CD14-positive monocyte (primary cell): ENCODE measurements at regions not wholly inside any gene's neighbourhood (a gene's known extent, or its start where the extent isn't known, plus 50 kb on each side); places are given as distances from the start of the nearest gene placed in this dataset.

ENCODE experiments used
- DNase-seq, 3 donors: peaks; one replicate each; pipeline ENCODE4 v3.0.0-alpha.2; 2011 to 2022
- H2AFZ ChIP-seq: 2 replicates; pipeline ENCODE4 v1.6.0; 2012; ENCODE audit warnings: mild to moderate bottlenecking, low read depth, low read length, inconsistent platforms; ENCODE audit not compliant: insufficient read depth, poor library complexity, severe bottlenecking
- H3K27ac ChIP-seq, 2 donors: 1 replicate in 1 of 2; 2 replicates in 1 of 2; pipeline ENCODE4 v1.5.1; 2012 to 2013; ENCODE audit warnings: low read length in 2 of 2, control low read depth in 1 of 2, inconsistent platforms in 1 of 2, low read depth in 1 of 2, mild to moderate bottlenecking in 1 of 2
- H3K27me3 ChIP-seq, 2 donors: one replicate each; pipeline versions ENCODE4 v1.6.0 to v1.6.1; 2011 to 2013; ENCODE audit warnings: low read length in 2 of 2; ENCODE audit not compliant: control insufficient read depth in 2 of 2, insufficient read depth in 2 of 2
- H3K36me3 ChIP-seq, 2 donors: replicated peaks in 1 of 2; 1 replicate in 1 of 2; 2 replicates in 1 of 2; pipeline versions ENCODE4 v1.5.1 to v1.6.1; 2012 to 2013; ENCODE audit warnings: low read length in 2 of 2, control low read depth in 1 of 2, inconsistent platforms in 1 of 2, mild to moderate bottlenecking in 1 of 2; ENCODE audit not compliant: insufficient read depth in 2 of 2, control insufficient read depth in 1 of 2
- H3K4me1 ChIP-seq, 2 donors: 1 replicate in 1 of 2; 2 replicates in 1 of 2; pipeline versions ENCODE4 v1.5.1 to v1.6.1; 2012 to 2013; ENCODE audit warnings: low read length in 2 of 2, control low read depth in 1 of 2, inconsistent platforms in 1 of 2, mild to moderate bottlenecking in 1 of 2, moderate library complexity in 1 of 2; ENCODE audit not compliant: insufficient read depth in 2 of 2, control insufficient read depth in 1 of 2
- H3K4me2 ChIP-seq: replicated peaks from 2 replicates; pipeline ENCODE3; 2012; ENCODE audit warnings: low read length, moderate library complexity, mild to moderate bottlenecking; ENCODE audit not compliant: poor library complexity, severe bottlenecking; ENCODE audit errors: extremely low read depth
- H3K4me3 ChIP-seq, 3 experiments: fragments of 200-600 bp in 1 of 3; sonication (generic) in 1 of 3; replicated peaks in 1 of 3; 1 replicate in 2 of 3; 2 replicates in 1 of 3; pipeline ENCODE4 v1.5.1; 2011 to 2013; ENCODE audit warnings: low read length in 3 of 3, mild to moderate bottlenecking in 3 of 3, control low read depth in 2 of 3, low read depth in 2 of 3, inconsistent platforms in 1 of 3, moderate library complexity in 1 of 3
- H3K79me2 ChIP-seq: 2 replicates; pipeline ENCODE4 v1.6.0; 2012; ENCODE audit warnings: mild to moderate bottlenecking, control low read depth, inconsistent platforms, low read length, moderate library complexity; ENCODE audit not compliant: insufficient read depth
- H3K9ac ChIP-seq: 2 replicates; pipeline ENCODE4 v1.6.0; 2017; ENCODE audit warnings: low read length, mild to moderate bottlenecking; ENCODE audit not compliant: insufficient read depth, poor library complexity, severe bottlenecking
- H3K9me3 ChIP-seq, 2 donors: replicated peaks in 1 of 2; 1 replicate in 1 of 2; 2 replicates in 1 of 2; pipeline versions ENCODE4 v1.5.1 to v1.6.1; 2012 to 2013; ENCODE audit warnings: low read length in 2 of 2, control low read depth in 1 of 2; ENCODE audit not compliant: control insufficient read depth in 1 of 2, insufficient read depth in 1 of 2
- H4K20me1 ChIP-seq: 2 replicates; pipeline ENCODE4 v1.6.0; 2012; ENCODE audit warnings: mild to moderate bottlenecking, low read length, control low read depth, moderate library complexity; ENCODE audit not compliant: insufficient read depth
- H3K27ac Mint-ChIP-seq, 7 donors: one replicate each; pipeline ENCODE4 v1.8.0; 2020; ENCODE audit warnings: mild to moderate bottlenecking in 7 of 7, mixed read lengths in 7 of 7, moderate library complexity in 6 of 7, inconsistent platforms in 2 of 7
- H3K27me3 Mint-ChIP-seq, 3 donors: one replicate each; pipeline ENCODE4 v1.8.0; 2021 to 2022; ENCODE audit warnings: low read depth in 3 of 3, mild to moderate bottlenecking in 3 of 3, mixed read lengths in 3 of 3, moderate library complexity in 3 of 3, inconsistent platforms in 1 of 3
- H3K36me3 Mint-ChIP-seq, 2 donors: one replicate each; pipeline ENCODE4 v1.8.0; 2020; ENCODE audit warnings: mixed read lengths in 2 of 2, inconsistent platforms in 1 of 2, mild to moderate bottlenecking in 1 of 2
- H3K4me1 Mint-ChIP-seq: one replicate; pipeline ENCODE4 v1.8.0; 2020; ENCODE audit warnings: mild to moderate bottlenecking, mixed read lengths
- H3K4me3 Mint-ChIP-seq, 2 donors: one replicate each; pipeline ENCODE4 v1.8.0; 2020; ENCODE audit warnings: mild to moderate bottlenecking in 2 of 2, mixed read lengths in 2 of 2, moderate library complexity in 1 of 2
- H3K9me3 Mint-ChIP-seq, 7 donors: one replicate each; pipeline ENCODE4 v1.8.0; 2020 to 2022; ENCODE audit warnings: mixed read lengths in 7 of 7, mild to moderate bottlenecking in 6 of 7, moderate library complexity in 6 of 7, inconsistent platforms in 2 of 7
- CTCF ChIP-seq: fragments of 200-600 bp; IDR thresholded peaks from one replicate; pipeline ENCODE4 v1.8.0; 2022; ENCODE audit warnings: antibody characterized with exemption, mild to moderate bottlenecking
- WGBS: methylation state at CpG from one replicate; pipeline ENCODE4 v1.1.5; 2013; ENCODE audit warnings: missing lambda C conversion rate; ENCODE audit not compliant: insufficient coverage; 5-methylcytosine and 5-hydroxymethylcytosine counted together
- intact Hi-C, 2 donors: fragments of 100-400 bp; cut with micrococcal nuclease; formaldehyde crosslinking; loops; one replicate each; pipeline versions ENCODE4 v1.15.0 to v1.15.1; 2023

- H3K4me2 ChIP-seq = no peak overlapping the region
- no peak overlapping the region for H3K27ac ChIP-seq
- Mint-ChIP-seq H3K4me1 (no peaks in the 10 kb centered on the region), H3K9me3 (peaks cover 0 to 2% (median 0%) of the 10 kb centered on the region in 7 donors), H3K27me3 (peaks cover 0 to 2% (median 1%) of the 10 kb centered on the region in 3 donors), H3K27ac (no peak overlapping the region), H3K4me3 (no peak overlapping the region), H3K36me3 (no peaks in the 10 kb centered on the region)
- intact Hi-C loops = no loop called here
- no peaks in the 10 kb centered on the region for H4K20me1 ChIP-seq
- no peaks in the 10 kb centered on the region for H3K79me2 ChIP-seq
- WGBS = no CpG with 5 or more reads among the region's 6 CpGs
- no peak overlapping the region for H3K9ac ChIP-seq
- no peak for TF ChIP-seq CTCF
- no peaks in the 10 kb centered on the region for H3K4me1 ChIP-seq
- H3K4me3 ChIP-seq = no peak overlapping the region
- H3K27me3 ChIP-seq = no peaks in the 10 kb centered on the region
- H3K36me3 ChIP-seq = no peaks in the 10 kb centered on the region
- H3K9me3 ChIP-seq = no peaks in the 10 kb centered on the region
- no peak for DNase-seq
- H2AFZ ChIP-seq = no peak overlapping the region
These were observed 379.5 kb downstream of the ZIC3 start for GRCh38 chrX:137945470-137945869.

DNA sequence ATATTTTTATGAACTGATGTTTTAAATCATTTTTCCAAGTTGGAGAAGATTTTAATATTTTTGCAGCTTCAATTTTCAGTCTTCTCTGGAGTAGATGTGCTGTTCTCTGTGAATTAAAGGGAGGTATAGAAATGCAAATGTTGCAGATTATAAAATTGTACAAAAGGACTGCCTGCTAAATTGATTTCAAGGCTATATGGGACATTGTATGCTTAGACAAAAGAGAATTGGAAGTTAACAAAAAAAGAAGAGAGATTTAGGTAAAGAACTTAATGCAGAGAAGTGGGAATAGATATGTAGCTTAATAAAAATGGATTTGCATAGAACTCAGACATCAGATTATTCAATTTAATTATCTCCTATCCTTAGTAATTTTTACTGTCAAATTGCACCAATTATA is 403.3 kb downstream of the ZIC3 start:
- DNase-seq = no peak
- Mint-ChIP-seq H3K27ac (no peak overlapping the region), H3K4me1 (no peaks in the 10 kb centered on the region), H3K27me3 (peaks cover 1 to 3% (median 2%) of the 10 kb centered on the region in 3 donors), H3K36me3 (no peaks in the 10 kb centered on the region), H3K4me3 (no peak overlapping the region), H3K9me3 (peaks cover 0 to 6% (median 1%) of the 10 kb centered on the region in 7 donors)
- Histone ChIP-seq H3K9me3 (no peaks in the 10 kb centered on the region), H3K4me3 (no peak overlapping the region), H3K27ac (no peak overlapping the region), H3K79me2 (no peaks in the 10 kb centered on the region), H3K4me2 (no peak overlapping the region), H3K27me3 (no peaks in the 10 kb centered on the region), H3K4me1 (no peaks in the 10 kb centered on the region), H3K36me3 (no peaks in the 10 kb centered on the region), H2AFZ (no peak overlapping the region), H3K9ac (no peak overlapping the region), H4K20me1 (no peaks in the 10 kb centered on the region)
- intact Hi-C loops = no loop called here
- no peak for TF ChIP-seq CTCF
